ENCODE measurements at regions not wholly inside any gene's neighbourhood (a gene's known extent, or its start where the extent isn't known, plus 50 kb on each side); places are given as distances from the start of the nearest gene placed in this dataset.

DNA sequence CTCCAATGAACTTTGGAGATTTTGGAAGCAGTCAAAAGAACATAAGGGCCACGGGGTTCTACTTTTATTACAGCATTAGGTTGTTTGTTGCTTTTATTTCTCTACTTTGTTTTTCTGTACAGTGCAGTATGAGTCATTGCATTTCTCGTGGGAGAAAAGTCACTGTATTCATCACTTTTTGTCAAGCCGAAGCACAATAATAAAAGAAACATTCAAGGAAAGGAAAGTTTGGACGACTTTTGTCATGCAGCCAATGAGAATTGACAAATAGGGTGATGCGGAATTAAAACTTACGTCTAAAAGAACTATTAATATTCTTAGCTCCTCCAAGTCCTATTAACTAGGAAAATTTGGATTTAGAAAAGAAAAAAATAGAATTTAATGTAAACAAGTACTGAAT is 209.9 kb downstream of the TMEM182 start:
- no peak for TF ChIP-seq JUNB (IDR thresholded peaks at IDR 0.05)
- TF ChIP-seq, protein P1, sequence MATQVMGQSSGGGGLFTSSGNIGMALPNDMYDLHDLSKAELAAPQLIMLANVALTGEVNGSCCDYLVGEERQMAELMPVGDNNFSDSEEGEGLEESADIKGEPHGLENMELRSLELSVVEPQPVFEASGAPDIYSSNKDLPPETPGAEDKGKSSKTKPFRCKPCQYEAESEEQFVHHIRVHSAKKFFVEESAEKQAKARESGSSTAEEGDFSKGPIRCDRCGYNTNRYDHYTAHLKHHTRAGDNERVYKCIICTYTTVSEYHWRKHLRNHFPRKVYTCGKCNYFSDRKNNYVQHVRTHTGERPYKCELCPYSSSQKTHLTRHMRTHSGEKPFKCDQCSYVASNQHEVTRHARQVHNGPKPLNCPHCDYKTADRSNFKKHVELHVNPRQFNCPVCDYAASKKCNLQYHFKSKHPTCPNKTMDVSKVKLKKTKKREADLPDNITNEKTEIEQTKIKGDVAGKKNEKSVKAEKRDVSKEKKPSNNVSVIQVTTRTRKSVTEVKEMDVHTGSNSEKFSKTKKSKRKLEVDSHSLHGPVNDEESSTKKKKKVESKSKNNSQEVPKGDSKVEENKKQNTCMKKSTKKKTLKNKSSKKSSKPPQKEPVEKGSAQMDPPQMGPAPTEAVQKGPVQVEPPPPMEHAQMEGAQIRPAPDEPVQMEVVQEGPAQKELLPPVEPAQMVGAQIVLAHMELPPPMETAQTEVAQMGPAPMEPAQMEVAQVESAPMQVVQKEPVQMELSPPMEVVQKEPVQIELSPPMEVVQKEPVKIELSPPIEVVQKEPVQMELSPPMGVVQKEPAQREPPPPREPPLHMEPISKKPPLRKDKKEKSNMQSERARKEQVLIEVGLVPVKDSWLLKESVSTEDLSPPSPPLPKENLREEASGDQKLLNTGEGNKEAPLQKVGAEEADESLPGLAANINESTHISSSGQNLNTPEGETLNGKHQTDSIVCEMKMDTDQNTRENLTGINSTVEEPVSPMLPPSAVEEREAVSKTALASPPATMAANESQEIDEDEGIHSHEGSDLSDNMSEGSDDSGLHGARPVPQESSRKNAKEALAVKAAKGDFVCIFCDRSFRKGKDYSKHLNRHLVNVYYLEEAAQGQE (IDR thresholded peaks at IDR 0.05): no peak
- TF ChIP-seq, protein P2, sequence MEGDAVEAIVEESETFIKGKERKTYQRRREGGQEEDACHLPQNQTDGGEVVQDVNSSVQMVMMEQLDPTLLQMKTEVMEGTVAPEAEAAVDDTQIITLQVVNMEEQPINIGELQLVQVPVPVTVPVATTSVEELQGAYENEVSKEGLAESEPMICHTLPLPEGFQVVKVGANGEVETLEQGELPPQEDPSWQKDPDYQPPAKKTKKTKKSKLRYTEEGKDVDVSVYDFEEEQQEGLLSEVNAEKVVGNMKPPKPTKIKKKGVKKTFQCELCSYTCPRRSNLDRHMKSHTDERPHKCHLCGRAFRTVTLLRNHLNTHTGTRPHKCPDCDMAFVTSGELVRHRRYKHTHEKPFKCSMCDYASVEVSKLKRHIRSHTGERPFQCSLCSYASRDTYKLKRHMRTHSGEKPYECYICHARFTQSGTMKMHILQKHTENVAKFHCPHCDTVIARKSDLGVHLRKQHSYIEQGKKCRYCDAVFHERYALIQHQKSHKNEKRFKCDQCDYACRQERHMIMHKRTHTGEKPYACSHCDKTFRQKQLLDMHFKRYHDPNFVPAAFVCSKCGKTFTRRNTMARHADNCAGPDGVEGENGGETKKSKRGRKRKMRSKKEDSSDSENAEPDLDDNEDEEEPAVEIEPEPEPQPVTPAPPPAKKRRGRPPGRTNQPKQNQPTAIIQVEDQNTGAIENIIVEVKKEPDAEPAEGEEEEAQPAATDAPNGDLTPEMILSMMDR (IDR thresholded peaks at IDR 0.05): no peak
- no peak for TF ChIP-seq SMC3 (IDR thresholded peaks at IDR 0.05)
- no peak for TF ChIP-seq RAD21 (conservative IDR thresholded peaks at IDR 0.05 in 1 of 2, IDR thresholded peaks at IDR 0.05 in 1 of 2)
- TF ChIP-seq JUN (IDR thresholded peaks at IDR 0.05): no peak
- no peak for TF ChIP-seq EP300 (IDR thresholded peaks at IDR 0.05)
- TF ChIP-seq CEBPB (IDR thresholded peaks at IDR 0.05): no peak
- no peak for TF ChIP-seq ELK1 (IDR thresholded peaks at IDR 0.05; ENCODE audit: low read depth, low read length)
- no peak for TF ChIP-seq RCOR1 (IDR thresholded peaks at IDR 0.05; ENCODE audit: low read depth, low read length)
- TF ChIP-seq BHLHE40 (IDR thresholded peaks at IDR 0.05; ENCODE audit: low read depth, low read length): no peak
- TF ChIP-seq BCL3 (IDR thresholded peaks at IDR 0.05): no peak
